Astrocyte (in vitro differentiated cells and primary cell): ENCODE measurements at regions not wholly inside any gene's neighbourhood (a gene's known extent, or its start where the extent isn't known, plus 50 kb on each side); places are given as distances from the start of the nearest gene placed in this dataset.

Experiments
- DNase-seq: peaks from one replicate; pipeline ENCODE4 v3.0.0-alpha.2; 2010; ENCODE audit warnings: low read depth
- FAIRE-seq: peaks from 2 replicates; lab custom pipeline; 2011; peaks lifted over from hg19 to GRCh38; lab: Jason Lieb, UNC
- H2AFZ ChIP-seq: 2 replicates; pipeline ENCODE4 v1.6.0; 2012; ENCODE audit warnings: low read depth, low read length, inconsistent platforms
- H3K27ac ChIP-seq: 2 replicates; pipeline ENCODE4 v1.5.1; 2011; ENCODE audit warnings: low read depth, low read length, inconsistent platforms
- H3K27me3 ChIP-seq: 2 replicates; pipeline ENCODE4 v1.6.0; 2011; ENCODE audit warnings: low read length, inconsistent platforms; ENCODE audit not compliant: insufficient read depth
- H3K36me3 ChIP-seq: 2 replicates; pipeline ENCODE4 v1.5.1; 2011; ENCODE audit warnings: low read length, inconsistent platforms; ENCODE audit not compliant: insufficient read depth
- H3K4me1 ChIP-seq: 2 replicates; pipeline ENCODE4 v1.5.1; 2011; ENCODE audit warnings: low read length, inconsistent platforms; ENCODE audit not compliant: insufficient read depth
- H3K4me2 ChIP-seq: 2 replicates; pipeline ENCODE4 v1.6.0; 2012; ENCODE audit warnings: low read length, inconsistent platforms
- H3K4me3 ChIP-seq: 2 replicates; pipeline ENCODE4 v1.5.1; 2011; ENCODE audit warnings: low read depth, mild to moderate bottlenecking, low read length, inconsistent platforms; ENCODE audit not compliant: insufficient read depth
- H3K79me2 ChIP-seq: 2 replicates; pipeline ENCODE4 v1.6.0; 2012; ENCODE audit warnings: mild to moderate bottlenecking, low read length, inconsistent platforms; ENCODE audit not compliant: insufficient read depth
- H3K9ac ChIP-seq: 2 replicates; pipeline ENCODE4 v1.6.0; 2012; ENCODE audit warnings: mild to moderate bottlenecking, low read length, inconsistent platforms
- H3K9me3 ChIP-seq: 2 replicates; pipeline ENCODE4 v1.5.1; 2012; ENCODE audit warnings: low read depth, mild to moderate bottlenecking, low read length, inconsistent platforms; ENCODE audit not compliant: insufficient read depth
- H4K20me1 ChIP-seq: 2 replicates; pipeline ENCODE4 v1.6.0; 2012; ENCODE audit warnings: low read length, inconsistent platforms; ENCODE audit not compliant: insufficient read depth
- H3K27ac Mint-ChIP-seq: one replicate; pipeline ENCODE4 v1.8.0; 2021; ENCODE audit warnings: mild to moderate bottlenecking, mixed read lengths; ENCODE audit not compliant: unreplicated experiment
- H3K27me3 Mint-ChIP-seq: one replicate; pipeline ENCODE4 v1.8.0; 2021; ENCODE audit warnings: low read depth, mixed read lengths; ENCODE audit not compliant: unreplicated experiment
- H3K36me3 Mint-ChIP-seq: one replicate; pipeline ENCODE4 v1.8.0; 2021; ENCODE audit warnings: low read depth, mixed read lengths; ENCODE audit not compliant: unreplicated experiment
- H3K4me1 Mint-ChIP-seq: one replicate; pipeline ENCODE4 v1.8.0; 2021; ENCODE audit warnings: low read depth, mixed read lengths; ENCODE audit not compliant: unreplicated experiment
- H3K4me3 Mint-ChIP-seq: one replicate; pipeline ENCODE4 v1.8.0; 2021; ENCODE audit warnings: mild to moderate bottlenecking, moderate library complexity, mixed read lengths; ENCODE audit not compliant: unreplicated experiment
- H3K9me3 Mint-ChIP-seq: one replicate; pipeline ENCODE4 v1.8.0; 2021; ENCODE audit warnings: mild to moderate bottlenecking, mixed read lengths; ENCODE audit not compliant: unreplicated experiment
- CTCF ChIP-seq: IDR thresholded peaks from 2 replicates; pipeline ENCODE4 v1.5.1; 2011; ENCODE audit warnings: low read depth, mild to moderate bottlenecking, inconsistent platforms, low read length, moderate library complexity; ENCODE audit not compliant: insufficient read depth
- EZH2 ChIP-seq: IDR thresholded peaks from 2 replicates; pipeline ENCODE4 v1.6.1; 2012; ENCODE audit warnings: mild to moderate bottlenecking, low read length, inconsistent platforms; ENCODE audit not compliant: insufficient read depth

DNA sequence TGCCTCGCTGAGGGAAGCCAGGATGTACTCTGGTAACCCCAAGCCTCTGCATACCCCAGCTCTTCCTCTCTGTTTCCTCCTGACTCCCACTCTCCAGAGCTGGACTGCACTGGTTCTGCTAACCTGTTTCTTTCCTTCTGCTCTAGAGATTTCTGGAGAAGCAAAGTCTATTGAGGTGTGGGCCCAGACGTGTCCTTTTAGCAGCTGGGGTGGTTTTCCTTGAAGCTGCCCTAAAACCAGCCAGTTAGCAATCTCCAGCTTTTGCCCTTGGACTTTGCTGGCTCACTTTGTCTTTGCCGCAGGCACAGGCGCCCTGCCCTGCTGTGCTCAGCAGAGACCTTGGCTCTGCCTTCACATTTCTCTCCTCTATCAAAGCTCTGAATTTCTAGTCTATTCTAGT lies 171.8 kb upstream of the IVNS1ABP start:
- TF ChIP-seq EZH2: no peak
- TF ChIP-seq CTCF: no peak
- peaks cover 28% of the 10 kb centered on the region for H3K4me1 Mint-ChIP-seq
- no peaks in the 10 kb centered on the region for H3K27me3 ChIP-seq
- H3K9me3 ChIP-seq: no peaks in the 10 kb centered on the region
- no peak overlapping the region for H3K27ac ChIP-seq
- peak overlapping the region; percentile 53 for H3K27ac Mint-ChIP-seq
- no peak overlapping the region for H3K9ac ChIP-seq
- H3K4me3 ChIP-seq: no peak overlapping the region
- DNase-seq (no peak), FAIRE-seq (no peak)
- H2AFZ ChIP-seq: no peak overlapping the region
- no peak overlapping the region for H3K4me3 Mint-ChIP-seq
- no peaks in the 10 kb centered on the region for H3K36me3 Mint-ChIP-seq
- no peaks in the 10 kb centered on the region for H4K20me1 ChIP-seq
- no peaks in the 10 kb centered on the region for H3K4me1 ChIP-seq
- H3K36me3 ChIP-seq: no peaks in the 10 kb centered on the region
- no peaks in the 10 kb centered on the region for H3K79me2 ChIP-seq
- no peaks in the 10 kb centered on the region for H3K9me3 Mint-ChIP-seq
- H3K4me2 ChIP-seq: no peak overlapping the region
- no peaks in the 10 kb centered on the region for H3K27me3 Mint-ChIP-seq

DNA sequence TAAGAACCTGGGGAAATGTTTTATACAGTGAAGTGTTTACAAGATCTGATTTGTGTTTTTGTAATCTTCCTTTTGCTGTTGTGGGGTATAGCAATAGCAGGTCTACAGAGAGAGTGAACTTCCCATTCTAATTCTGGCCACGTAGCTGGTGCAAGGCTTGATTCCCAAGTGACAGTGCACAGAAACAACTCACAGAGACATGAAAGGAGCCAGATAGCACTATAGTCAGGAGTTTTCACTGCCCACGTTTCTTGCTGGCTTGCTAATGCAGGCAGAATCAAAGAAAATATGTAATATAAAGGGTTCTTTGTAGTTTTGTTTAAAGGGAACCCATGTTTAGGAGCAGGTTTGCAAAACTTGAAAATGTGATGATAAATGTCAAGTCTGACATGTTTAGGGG lies 170.9 kb upstream of the IVNS1ABP start:
- no peaks in the 10 kb centered on the region for H3K79me2 ChIP-seq
- H4K20me1 ChIP-seq: no peaks in the 10 kb centered on the region
- H2AFZ ChIP-seq: no peak overlapping the region
- Mint-ChIP-seq H3K36me3 (no peaks in the 10 kb centered on the region), H3K4me3 (no peak overlapping the region), H3K27ac (no peak overlapping the region), H3K27me3 (no peaks in the 10 kb centered on the region), H3K9me3 (no peaks in the 10 kb centered on the region), H3K4me1 (peaks cover 36% of the 10 kb centered on the region)
- H3K27ac ChIP-seq: no peak overlapping the region
- H3K27me3 ChIP-seq: no peaks in the 10 kb centered on the region
- DNase-seq (no peak), FAIRE-seq (no peak)
- no peaks in the 10 kb centered on the region for H3K4me1 ChIP-seq
- TF ChIP-seq CTCF (no peak), EZH2 (no peak)
- H3K4me2 ChIP-seq: no peak overlapping the region
- H3K4me3 ChIP-seq: no peak overlapping the region
- H3K9ac ChIP-seq: no peak overlapping the region
- no peaks in the 10 kb centered on the region for H3K36me3 ChIP-seq
- H3K9me3 ChIP-seq: no peaks in the 10 kb centered on the region

GRCh38 chr1:185487026-185487425 lies 170.0 kb upstream of the IVNS1ABP start:
- H2AFZ ChIP-seq: no peak overlapping the region

More at GRCh38 chr1:185487026-185487425, 170.0 kb upstream of the IVNS1ABP start:
- H3K4me3 ChIP-seq: no peak overlapping the region
- no peaks in the 10 kb centered on the region for H3K4me1 ChIP-seq
- Mint-ChIP-seq H3K27me3 (no peaks in the 10 kb centered on the region), H3K4me1 (peaks cover 36% of the 10 kb centered on the region), H3K36me3 (no peaks in the 10 kb centered on the region), H3K4me3 (no peak overlapping the region), H3K9me3 (no peaks in the 10 kb centered on the region), H3K27ac (no peak overlapping the region)
- DNase-seq (no peak), FAIRE-seq (no peak)
- H4K20me1 ChIP-seq: no peaks in the 10 kb centered on the region
- no peaks in the 10 kb centered on the region for H3K9me3 ChIP-seq
- no peaks in the 10 kb centered on the region for H3K79me2 ChIP-seq
- no peaks in the 10 kb centered on the region for H3K27me3 ChIP-seq
- no peak overlapping the region for H3K9ac ChIP-seq
- H3K4me2 ChIP-seq: no peak overlapping the region
- H3K36me3 ChIP-seq: no peaks in the 10 kb centered on the region
- no peak for TF ChIP-seq CTCF
- no peak for TF ChIP-seq EZH2
- H3K27ac ChIP-seq: no peak overlapping the region
